AG09319 (cell line): ENCODE measurements at regions not wholly inside any gene's neighbourhood (a gene's known extent, or its start where the extent isn't known, plus 50 kb on each side); places are given as distances from the start of the nearest gene placed in this dataset.

ENCODE experiments used
- DNase-seq: peaks from one replicate; pipeline ENCODE4 v3.0.0-alpha.2; 2010; ENCODE audit warnings: low read depth; ENCODE audit errors: extremely low read depth
- CTCF ChIP-seq: IDR thresholded peaks from 2 replicates; pipeline ENCODE4 v1.5.1; 2011; ENCODE audit warnings: low read depth, mild to moderate bottlenecking, inconsistent platforms, low read length, moderate library complexity

- DNase-seq = no peak
- TF ChIP-seq CTCF = no peak
These were observed 80.1 kb upstream of the CXADR start for GRCh38 chr21:17432732-17433057.

DNA sequence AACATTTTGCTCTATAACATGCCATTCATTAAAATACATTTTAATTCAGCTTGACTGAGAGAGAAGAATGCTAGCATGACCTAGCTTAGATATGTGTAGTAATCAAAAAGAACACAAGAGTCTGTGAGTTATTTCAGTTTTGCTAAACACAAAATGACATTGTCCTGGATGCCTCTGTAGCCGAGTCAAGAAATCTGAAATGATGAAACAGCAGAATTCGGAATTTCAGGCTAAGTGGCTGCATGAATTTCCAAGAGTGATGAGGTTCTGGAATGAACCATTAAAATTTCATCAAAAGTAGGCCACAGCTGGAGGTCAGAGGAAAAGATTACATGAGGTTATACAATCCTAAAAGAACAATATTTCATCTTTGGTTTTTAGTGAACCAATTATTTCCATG lies 79.1 kb upstream of the CXADR start:
- TF ChIP-seq CTCF = no peak
- no peak for DNase-seq

- no peak for DNase-seq
- TF ChIP-seq CTCF = no peak
These were observed 77.0 kb upstream of the CXADR start for GRCh38 chr21:17435565-17436543.

GRCh38 chr21:17436626-17437111 lies 76.2 kb upstream of the CXADR start:
- DNase-seq = no peak
- no peak for TF ChIP-seq CTCF

- TF ChIP-seq CTCF = no peak
- no peak for DNase-seq
These were observed 74.2 kb upstream of the CXADR start for GRCh38 chr21:17438635-17439034.

GRCh38 chr21:17440969-17441368 lies 71.9 kb upstream of the CXADR start:
- TF ChIP-seq CTCF = no peak
- DNase-seq = no peak

DNA sequence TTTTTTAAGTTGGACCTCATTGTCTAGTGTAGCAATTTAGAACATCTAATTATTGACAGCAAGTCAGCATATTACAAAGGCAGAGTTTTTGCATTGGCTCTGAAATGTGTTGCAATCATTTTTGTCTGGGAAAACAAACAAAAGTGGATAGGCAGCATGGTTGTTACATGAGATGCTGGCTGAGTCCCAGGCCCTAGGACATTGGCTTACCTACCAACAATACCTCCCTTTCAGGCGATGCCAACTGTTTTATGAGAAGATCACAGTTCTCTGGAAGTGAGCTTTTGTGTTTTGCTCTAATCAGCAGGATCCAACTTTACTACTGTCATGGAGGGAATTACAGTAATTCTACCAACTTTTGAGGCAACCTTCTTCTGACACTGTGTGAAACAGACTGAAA lies 71.5 kb upstream of the CXADR start:
- TF ChIP-seq CTCF = no peak
- no peak for DNase-seq
